NCI-H345 treated with DMSO at 0.1 percent for 48 hours (cell line): ENCODE measurements at regions not wholly inside any gene's neighbourhood (a gene's known extent, or its start where the extent isn't known, plus 50 kb on each side); places are given as distances from the start of the nearest gene placed in this dataset.
A peak's percentile ranks its signal among the peaks of the same experiment; 100 is the strongest.

Experiments used
- DNase-seq: peaks from one replicate; lab custom pipeline; 2025; ENCODE audit not compliant: unreplicated experiment; lab: John Stamatoyannopoulos, UW

DNA sequence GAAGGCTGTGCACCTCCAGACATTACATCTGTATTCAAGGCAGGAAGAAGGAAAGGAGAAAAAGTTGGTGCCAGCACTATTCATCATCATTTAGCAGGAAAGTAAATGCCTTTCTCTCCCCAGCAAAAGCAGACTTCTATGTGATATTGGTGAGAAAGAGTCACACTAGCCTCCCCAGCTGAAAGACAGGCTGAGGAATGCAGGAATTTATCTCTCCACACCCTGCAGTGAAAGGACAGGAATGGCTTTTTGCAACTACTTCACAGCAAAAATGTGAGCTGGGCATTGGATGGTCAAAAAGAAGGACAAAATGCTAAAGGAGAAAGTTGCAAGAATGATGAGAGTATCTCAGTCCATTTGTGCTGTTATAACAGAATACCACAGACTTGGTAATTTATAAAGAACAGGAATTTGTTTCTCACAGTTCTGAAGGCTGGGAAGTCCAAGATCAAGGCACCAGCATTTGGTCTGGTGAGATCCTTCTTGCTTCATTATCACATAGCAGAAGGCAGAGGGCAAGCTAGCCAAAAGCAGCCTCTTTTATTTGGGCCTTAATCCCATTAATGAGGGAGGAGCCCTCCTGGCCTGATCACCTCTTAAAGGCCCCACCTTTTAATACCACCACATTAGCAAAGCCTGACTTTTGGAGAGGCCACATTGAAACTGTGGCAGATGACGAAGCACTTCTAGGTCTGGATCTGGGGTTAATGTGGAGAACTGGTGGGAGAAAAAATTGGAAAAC is 388.1 kb upstream of the SLC14A2 start:
- DNase-seq: no peak

DNA sequence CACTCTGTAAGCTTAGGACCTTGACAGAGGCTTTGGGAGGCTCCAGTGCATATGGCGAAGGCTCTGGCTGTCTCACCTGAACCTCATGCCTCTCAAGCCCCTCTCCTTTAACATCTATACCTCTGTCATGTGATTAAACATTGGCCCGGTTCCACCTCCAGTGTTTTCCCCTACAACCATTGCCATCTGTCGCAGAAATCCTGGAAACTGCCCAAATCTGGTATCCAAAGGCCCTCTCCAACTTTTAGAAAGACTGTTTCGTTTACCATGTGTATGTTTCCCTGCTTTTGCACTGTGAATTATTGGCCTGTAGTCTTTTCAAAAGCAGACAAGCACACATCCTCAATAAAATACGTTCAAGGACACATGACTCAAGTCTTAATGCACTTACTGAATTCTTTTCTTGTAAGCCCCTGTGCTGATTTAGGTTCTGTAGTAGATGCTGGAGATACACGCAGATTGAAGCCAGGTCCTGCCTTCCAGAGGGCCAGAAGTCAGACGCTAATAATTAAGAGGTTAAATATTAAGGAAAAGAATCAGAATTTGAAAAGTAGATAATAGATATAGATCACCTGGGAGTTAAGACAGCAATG is 386.4 kb upstream of the SLC14A2 start:
- no peak for DNase-seq

DNA sequence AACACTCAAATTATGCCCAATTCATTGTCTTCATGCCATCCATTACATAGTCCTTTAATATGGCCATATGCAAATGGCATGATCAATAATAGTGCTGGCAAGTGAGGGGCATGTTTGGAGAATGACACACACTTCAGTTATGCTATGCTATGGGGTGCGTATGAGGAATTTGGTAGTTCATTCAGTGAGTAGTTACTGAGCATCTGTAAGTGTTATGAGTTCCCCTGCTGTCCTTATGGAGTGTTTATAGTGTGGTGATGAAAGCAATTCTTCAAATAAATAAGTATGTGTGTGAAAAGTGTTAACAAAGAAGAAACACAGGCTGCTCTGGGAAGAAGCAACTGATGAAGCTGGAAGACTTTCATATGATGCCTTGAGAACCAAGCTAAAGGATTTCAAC is 383.7 kb upstream of the SLC14A2 start:
- no peak for DNase-seq

DNA sequence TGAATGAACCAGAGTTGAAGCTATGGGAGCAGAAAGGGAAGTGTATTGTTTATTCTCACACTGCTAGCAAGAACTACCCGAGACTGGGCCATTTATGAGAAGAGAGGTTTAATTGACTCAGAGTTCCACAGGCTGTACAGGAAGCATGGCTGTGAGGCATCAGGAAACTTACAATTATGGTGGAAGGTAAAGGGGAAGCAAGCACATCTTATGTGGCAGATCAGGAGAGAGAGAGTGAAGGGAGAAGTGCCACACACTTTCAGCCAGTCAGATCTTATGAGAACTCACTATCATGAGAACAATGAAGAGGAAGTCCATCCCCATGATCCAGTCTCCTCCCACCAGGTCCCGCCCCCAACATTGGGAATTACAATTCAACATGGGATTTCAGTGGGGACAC is 383.2 kb upstream of the SLC14A2 start:
- no peak for DNase-seq

DNA sequence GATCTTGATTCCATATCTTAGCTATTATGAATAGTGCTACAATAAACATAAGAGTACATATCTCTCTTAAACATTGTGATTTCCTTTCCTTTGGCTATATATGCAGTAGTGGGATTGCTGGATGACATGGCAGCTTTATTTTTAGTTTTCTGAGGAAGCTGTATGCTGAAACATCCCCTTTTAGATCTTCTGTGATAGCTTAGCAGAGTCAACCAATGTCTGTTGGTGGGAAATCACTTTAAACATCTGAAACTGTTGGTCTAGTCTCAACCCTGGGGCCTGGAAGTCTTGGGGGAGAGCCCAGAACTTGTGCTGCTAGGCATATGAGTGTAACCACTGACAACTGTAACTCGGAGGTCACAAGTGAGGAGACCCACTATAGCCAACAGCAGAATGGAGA is 378.6 kb upstream of the SLC14A2 start:
- DNase-seq: no peak

DNA sequence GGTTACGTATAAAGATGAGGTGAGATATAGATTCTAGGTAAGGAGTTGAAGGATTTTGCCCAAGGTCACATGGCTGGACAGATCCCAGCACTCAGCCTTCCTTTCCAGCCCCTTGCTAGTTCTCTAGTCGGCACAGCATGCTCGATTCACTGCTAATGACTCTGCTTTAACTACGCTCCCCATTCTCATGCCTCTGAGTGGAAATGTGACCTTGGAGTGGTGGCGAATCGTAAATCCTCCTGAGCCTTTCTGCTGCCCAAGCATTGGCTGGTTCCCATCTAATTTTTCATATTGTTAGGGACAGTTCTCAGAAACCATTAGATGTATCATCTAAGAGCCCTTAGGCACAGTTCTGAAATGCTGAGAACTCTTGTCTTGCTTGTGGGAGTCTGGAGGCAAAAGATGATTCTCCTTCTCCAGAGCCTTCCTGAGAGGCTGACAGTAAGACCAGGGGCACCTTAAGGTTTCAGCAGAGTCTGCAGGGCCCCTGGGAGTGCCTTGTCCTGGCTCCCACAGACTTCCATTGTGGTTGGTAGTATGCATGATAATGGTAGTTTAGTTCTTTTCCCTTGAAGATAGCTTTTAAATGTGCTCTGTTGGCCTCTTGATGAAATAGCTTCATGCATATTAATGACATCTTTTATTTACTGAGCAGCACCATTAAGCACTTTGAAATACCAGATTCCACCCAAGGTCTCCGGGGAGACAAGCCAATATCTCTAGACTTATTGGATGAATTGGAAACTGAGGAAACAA is 377.8 kb upstream of the SLC14A2 start:
- no peak for DNase-seq

DNA sequence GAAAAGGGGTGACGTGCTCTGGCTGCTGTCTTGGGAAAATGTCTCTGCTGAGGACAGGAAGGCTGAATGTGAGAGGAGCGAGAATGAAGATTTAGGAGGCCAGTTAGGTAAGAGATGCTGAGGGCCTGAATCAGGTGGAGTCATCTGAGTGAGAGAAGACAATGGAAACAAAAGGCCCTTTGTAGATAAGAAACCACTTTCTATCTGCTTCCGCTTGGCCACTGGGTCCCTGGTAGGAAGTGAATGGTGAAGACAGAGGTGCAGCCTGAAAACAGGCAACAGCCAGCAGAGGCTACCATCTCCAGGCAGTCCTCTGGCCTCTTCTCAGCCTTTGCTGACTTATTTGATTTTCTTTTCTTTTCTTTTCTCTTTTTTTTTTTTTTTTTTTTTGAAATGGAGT is 374.0 kb upstream of the SLC14A2 start:
- DNase-seq: no peak

DNA sequence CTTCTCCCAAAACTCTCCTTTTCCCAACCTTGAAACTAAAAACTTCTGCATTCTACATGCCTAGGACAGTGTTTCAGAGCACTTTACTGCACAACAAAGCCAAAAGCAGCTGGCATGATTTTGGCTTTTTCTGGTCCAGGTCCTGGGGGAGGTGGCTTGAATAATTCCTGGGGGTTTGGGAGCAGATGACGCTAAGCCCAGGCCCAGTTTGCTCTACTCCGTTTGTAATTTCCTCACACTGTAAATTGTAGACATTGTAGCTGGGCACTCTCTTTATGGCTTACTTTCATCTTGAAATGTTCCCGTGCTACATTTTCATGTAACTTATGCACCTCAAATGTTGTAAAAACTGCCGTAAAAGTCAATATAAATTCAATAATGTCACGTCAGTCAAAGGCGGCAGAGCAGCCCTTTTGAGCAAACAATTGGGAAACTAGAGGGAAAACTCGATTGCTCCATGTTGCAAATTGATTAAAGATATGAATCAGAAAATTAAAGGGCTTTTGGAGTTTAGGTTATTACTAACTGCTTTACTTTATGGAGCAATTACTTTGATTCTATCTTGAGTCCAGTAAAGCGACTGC is 373.2 kb upstream of the SLC14A2 start:
- no peak for DNase-seq

DNA sequence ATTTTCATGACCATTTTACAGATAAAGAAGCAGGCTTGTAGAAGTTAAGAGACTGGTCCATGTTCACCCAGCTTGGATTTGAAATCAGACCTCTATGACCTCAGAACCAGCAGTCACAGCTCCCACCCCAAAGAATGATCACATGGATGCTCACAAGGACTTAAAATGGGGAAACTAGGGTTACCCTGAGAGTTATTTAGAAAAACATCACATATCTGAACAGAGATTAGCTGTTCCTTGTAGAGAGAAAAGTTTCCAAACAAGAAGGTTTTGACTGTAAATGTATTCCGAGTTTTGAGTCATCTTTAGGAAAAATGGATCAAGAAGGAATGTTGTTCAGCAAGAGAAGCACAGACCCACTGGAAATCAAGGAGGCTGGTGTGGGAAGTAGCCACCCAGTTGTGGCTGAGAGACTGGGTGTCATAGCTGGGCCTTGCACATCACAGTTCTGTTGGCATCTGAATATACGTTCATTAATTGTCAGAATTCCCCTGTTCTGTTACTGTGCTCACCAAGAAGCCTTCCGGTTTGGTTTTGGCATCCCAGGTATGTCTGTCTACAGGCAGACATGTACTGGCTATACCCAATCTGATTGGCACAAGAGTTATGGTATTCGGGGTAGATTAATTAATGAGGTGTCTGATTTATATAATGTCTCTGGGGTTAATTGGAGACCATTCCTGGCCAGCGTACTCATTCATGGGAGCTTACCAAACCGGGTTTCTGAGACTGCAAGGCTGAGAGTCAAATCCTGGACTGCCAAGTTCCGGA is 371.8 kb upstream of the SLC14A2 start:
- no peak for DNase-seq

DNA sequence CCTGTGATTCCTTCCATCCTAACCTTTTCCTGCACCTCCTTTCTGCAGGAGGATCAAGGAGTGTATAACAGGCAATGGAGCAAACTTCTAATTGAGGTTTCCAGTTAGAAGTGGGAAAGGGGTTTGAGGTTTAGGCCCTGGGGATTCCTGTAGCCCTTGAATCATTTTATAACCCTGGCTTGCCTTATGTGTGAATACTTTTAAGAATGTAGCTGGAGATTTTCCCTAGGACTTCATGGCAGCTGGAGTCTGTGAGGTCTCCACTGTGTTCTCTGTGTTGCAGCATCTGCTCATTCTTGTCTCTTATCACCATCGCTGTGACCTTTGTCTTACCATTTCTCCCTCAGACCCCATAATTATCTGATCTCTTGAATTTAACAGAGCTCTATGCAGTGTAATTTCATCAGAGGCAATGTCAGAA is 370.2 kb upstream of the SLC14A2 start:
- no peak for DNase-seq

DNA sequence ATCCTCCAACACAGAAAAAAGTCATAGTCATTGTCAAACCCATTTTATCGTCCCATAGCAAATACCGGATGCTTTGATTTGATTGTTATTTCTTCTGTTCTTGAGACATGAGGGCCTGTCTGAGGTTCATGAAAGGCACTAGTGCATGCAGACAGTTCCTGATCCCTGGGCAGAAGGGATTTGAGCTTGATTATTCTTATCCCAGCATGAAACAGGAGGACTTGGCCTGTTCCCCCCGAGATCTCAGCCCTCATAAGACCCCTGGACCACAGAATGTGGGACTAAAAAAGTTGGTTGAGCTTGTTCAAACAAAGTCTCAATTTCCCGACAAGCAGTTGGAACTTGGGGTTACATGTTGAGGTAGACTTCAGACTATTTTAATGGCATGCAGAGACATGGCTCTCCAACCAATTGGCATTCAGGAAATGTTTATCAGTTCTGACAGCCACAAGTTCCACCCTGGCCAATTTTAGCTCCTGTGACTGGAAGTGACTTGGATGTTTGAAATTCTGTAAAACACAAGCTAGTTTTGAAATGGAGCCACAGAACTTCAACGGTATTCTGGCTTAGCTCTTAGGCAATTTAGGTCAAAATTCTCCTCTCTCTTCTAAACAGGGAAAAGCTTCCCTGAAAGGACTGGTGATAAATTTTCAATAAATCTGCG is 366.9 kb upstream of the SLC14A2 start:
- DNase-seq: no peak

DNA sequence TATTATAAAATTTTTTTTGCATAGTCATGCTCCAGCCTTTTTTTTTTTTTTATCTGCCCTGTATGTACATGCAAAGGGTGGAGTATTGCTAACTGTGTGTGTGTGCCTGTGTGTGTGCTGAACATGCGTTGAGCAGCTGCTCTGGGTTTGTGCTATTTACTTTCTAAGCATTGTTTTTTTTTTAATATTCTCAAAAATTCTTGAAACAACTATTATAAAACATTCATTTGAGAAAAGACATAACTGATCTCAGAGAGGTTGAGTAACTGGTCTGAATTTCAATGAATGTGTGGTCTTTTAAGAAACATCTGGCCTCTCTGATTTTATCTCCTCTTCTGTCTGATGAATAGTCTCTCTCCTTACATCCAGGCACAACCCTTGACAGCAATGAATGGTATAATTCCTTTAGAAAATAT is 366.0 kb upstream of the SLC14A2 start:
- DNase-seq: no peak

DNA sequence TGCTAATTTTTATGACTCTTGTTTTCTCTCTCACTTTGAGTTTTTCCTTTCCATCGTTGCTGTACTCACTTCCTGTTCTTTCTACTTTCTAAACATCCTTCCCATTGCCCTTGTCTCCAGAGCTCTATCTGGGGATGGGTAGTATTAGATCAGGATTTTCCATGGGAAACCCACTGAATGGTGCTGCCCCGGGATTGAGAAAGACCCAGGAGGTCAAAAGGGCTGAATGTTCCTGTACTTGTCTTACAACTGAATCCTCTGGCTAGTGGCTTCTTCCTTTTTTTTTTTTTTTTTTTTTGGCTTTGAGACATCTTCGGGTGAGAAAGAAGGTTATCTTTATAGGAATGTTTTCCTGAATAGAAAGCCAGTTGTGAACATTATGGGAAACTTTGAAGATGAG is 364.8 kb upstream of the SLC14A2 start:
- no peak for DNase-seq

DNA sequence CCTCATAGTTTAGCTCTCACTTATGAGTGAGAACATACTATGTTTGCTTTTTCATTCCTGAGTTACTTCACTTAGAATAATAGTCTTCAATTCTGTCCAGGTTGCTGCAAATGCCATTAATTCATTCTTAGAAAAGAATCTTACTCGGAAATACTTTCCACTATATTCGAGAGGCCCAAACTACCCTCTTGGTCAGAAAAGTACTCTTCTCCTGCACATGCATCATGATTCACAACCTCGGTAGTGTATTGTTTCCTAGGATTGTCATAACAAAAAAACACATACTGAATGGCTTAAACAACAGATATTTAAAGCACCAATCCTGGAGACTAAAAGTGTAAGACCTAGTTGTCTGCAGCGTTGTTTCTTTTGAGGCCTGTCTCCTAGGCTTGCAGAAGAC is 364.0 kb upstream of the SLC14A2 start:
- DNase-seq: no peak

DNA sequence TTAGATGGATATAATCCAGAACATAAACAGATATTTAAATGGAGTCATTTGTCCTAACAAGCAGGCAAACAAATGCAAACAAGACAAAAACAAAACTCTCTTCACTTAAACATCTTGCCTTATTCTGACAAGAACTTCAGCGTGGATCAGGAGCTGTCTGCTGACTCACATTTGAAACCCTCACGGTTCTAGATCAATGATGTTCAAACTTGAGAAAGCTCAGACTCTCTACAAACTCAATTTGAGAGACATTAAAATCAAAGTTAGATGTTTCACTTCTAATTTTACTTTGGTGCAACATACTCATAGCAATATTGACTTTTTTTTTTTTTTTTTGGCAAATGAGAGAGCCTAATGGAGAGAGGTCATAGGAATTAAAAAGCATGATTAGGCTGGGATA is 362.8 kb upstream of the SLC14A2 start:
- DNase-seq: no peak

DNA sequence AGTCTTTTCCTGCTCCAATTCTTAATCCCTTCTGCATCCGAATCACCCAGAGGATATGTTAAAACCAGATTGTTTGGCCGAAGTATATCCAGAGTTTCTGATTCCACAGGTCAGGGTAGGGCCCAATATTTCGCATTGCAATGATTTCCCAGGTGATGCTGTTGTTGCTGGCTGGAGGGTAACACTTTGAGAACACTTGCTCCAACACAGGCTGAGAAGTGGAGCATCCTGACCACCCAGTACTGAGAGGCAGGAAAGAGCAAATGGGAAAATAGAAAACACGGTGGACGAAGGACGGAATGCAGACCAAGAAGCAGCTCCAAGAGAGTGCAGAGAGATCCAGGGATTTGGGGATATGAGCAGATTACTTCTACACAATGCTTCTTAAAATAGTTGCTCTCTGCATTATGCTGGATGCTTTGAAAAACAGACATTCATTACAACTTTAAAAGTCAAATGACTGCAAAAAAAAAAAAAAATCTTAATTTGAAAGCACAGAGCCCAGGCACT is 362.2 kb upstream of the SLC14A2 start:
- DNase-seq: no peak

DNA sequence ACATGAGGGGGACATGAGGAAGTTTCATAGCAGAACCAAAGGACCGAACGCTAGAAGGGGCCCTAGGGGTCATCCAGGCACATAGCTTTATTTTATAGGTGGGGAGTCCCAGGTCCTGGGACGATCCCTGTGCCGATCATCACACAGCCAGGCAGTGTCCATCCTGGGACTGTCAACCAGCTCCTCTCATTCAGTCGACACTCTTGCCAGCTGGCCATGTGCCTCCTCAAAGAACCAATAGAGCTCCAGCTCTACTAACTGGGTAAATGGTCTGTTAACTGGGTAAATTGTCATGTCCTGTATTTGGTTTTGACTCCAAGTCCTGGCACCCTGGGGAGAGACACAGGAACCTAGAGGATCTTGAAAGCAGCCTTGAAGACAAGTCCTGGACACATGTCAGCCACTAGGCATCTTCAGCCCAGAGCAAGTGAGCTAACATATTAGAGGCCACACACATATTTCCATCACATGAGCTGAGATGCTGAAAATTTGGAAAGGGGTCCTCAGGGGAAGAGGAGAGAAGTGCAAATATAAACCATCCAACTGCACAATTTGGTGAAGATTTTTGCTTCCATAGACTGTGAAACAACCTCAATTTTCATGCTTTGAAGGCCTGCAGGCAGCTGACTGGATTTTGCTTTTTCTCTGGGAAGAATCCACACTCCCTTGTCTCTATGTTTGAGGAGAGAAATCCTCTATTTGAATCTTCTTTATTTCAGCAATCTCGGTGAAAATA is 361.1 kb upstream of the SLC14A2 start:
- no peak for DNase-seq

DNA sequence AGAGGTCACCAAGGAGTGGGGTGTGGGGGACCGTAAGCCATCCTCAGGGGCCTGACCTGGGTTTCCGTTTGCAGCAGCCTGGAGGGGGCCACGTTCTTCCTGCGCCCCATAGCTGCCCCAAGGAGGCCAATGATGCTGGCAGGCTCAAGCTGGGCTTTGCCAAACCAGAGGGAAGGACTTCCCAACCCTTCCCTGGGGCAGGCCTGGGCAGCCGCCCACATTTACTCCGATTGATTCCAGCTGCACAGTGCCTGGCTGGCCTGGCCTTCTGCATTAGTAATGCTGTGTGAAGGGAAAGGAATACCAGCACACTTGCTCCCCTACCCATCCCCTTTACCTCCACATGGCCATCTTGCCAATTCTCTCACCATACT is 360.6 kb upstream of the SLC14A2 start:
- DNase-seq: no peak

DNA sequence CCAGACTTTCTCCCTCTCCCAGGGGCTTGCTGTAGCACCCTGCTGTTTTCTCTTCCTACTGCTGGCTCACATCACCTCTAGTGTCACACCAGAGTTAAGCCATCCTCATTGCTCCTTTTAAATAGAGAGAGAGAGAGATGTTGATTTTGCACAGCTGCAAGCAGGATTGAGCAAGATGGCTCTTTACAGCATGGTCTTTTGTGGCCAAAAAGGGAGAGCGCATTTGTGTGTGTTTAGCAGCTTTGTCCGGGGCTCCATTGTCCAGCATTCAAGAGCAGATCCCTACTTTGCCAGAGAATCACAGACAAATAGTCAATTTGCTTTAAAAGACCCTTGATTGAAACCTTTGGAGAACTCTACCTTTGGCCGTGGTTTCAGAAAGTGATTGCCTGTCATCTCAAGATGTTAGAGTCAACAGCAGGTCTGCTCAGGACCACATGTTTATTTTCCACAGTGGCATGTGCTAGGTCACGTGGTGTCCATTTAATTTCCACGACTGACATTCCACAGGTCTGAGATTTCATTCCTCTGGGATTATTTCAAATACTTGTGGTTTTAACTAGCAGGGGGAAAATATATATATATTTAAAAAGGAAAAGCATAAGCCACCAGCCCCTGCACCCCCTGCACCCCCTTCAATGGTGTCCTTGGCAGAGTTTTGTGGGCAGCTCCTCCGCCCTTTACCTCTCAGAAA is 359.9 kb upstream of the SLC14A2 start:
- DNase-seq: peak; percentile 10
